ENCODE measurements at regions not wholly inside any gene's neighbourhood (a gene's known extent, or its start where the extent isn't known, plus 50 kb on each side); places are given as distances from the start of the nearest gene placed in this dataset.
A peak's percentile ranks its signal among the peaks of the same experiment; 100 is the strongest.

GRCh38 chr5:133779828-133780475 lies 167.6 kb upstream of the FSTL4 start:
- Mint-ChIP-seq H3K4me3 (no peak overlapping the region), H3K27ac (peak overlapping the region in 1 of 6 donors; percentile 50), H3K4me1 (peaks cover 0 to 10% (median 3%) of the 10 kb centered on the region in 3 donors), H3K27me3 (no peaks in the 10 kb centered on the region), H3K36me3 (peaks cover 1 to 3% of the 10 kb centered on the region in 2 donors), H3K9me3 (peaks cover 0 to 6% (median 3%) of the 10 kb centered on the region in 7 donors)
- ATAC-seq (ENCODE audit: low read depth in 2 of 2) (no peak), DNase-seq (no peak)

- ATAC-seq (ENCODE audit: low read depth in 2 of 2): no peak
- Mint-ChIP-seq H3K4me3 (no peak overlapping the region), H3K27ac (peak overlapping the region in 1 of 6 donors; percentile 39), H3K27me3 (no peaks in the 10 kb centered on the region), H3K4me1 (peaks cover 0 to 10% (median 3%) of the 10 kb centered on the region in 3 donors), H3K9me3 (no peaks in the 10 kb centered on the region), H3K36me3 (no peaks in the 10 kb centered on the region)
- no peak for DNase-seq
These were observed 166.3 kb upstream of the FSTL4 start for GRCh38 chr5:133778636-133779035.

- Mint-ChIP-seq H3K36me3 (no peaks in the 10 kb centered on the region), H3K9me3 (no peaks in the 10 kb centered on the region), H3K4me3 (no peak overlapping the region), H3K27ac (no peak overlapping the region), H3K4me1 (peaks cover 0 to 10% (median 3%) of the 10 kb centered on the region in 3 donors), H3K27me3 (no peaks in the 10 kb centered on the region)
- no peak for DNase-seq
- ATAC-seq (ENCODE audit: low read depth in 2 of 2): no peak
These were observed 165.6 kb upstream of the FSTL4 start for GRCh38 chr5:133777951-133778350.

- ATAC-seq (ENCODE audit: low read depth in 2 of 2): no peak
- Mint-ChIP-seq H3K4me1 (peaks cover 0 to 10% (median 0%) of the 10 kb centered on the region in 3 donors), H3K9me3 (peaks cover 0 to 10% (median 0%) of the 10 kb centered on the region in 7 donors), H3K27ac (peak overlapping the region in 2 of 6 donors; percentile 30 to 56), H3K4me3 (no peak overlapping the region), H3K36me3 (peaks cover 0 to 5% of the 10 kb centered on the region in 2 donors), H3K27me3 (peaks cover 0 to 2% (median 0%) of the 10 kb centered on the region in 3 donors)
- no peak for DNase-seq
These were observed 163.4 kb upstream of the FSTL4 start for GRCh38 chr5:133775584-133776304.

GRCh38 chr5:133773247-133774202 lies 161.2 kb upstream of the FSTL4 start:
- no peak for ATAC-seq (ENCODE audit: low read depth in 2 of 2)
- H3K27me3 Mint-ChIP-seq: peaks cover 0 to 5% (median 0%) of the 10 kb centered on the region in 3 donors
- H3K36me3 Mint-ChIP-seq: peaks cover 0 to 12% of the 10 kb centered on the region in 2 donors
- peaks cover 0 to 15% (median 7%) of the 10 kb centered on the region in 7 donors for H3K9me3 Mint-ChIP-seq
- peaks cover 0 to 5% (median 0%) of the 10 kb centered on the region in 3 donors for H3K4me1 Mint-ChIP-seq
- DNase-seq: no peak
- no peak overlapping the region for H3K4me3 Mint-ChIP-seq
- peak overlapping the region in 2 of 6 donors; percentile 9 to 41 for H3K27ac Mint-ChIP-seq

GRCh38 chr5:133769842-133770241 lies 157.5 kb upstream of the FSTL4 start:
- H3K9me3 Mint-ChIP-seq: peaks cover 0 to 15% (median 7%) of the 10 kb centered on the region in 7 donors
- peak overlapping the region in 1 of 6 donors; percentile 40 for H3K27ac Mint-ChIP-seq
- peaks cover 8 to 10% (median 10%) of the 10 kb centered on the region in 3 donors for H3K27me3 Mint-ChIP-seq
- H3K36me3 Mint-ChIP-seq: peaks cover 0 to 12% of the 10 kb centered on the region in 2 donors
- ATAC-seq (ENCODE audit: low read depth in 2 of 2) (no peak), DNase-seq (no peak)
- no peak overlapping the region for H3K4me3 Mint-ChIP-seq
- H3K4me1 Mint-ChIP-seq: no peaks in the 10 kb centered on the region

GRCh38 chr5:133763744-133764143 lies 151.4 kb upstream of the FSTL4 start:
- Mint-ChIP-seq H3K27ac (no peak overlapping the region), H3K4me3 (peak overlapping the region in 1 of 8 donors; percentile 47), H3K36me3 (no peaks in the 10 kb centered on the region), H3K27me3 (peaks cover 5 to 25% (median 8%) of the 10 kb centered on the region in 3 donors), H3K9me3 (no peaks in the 10 kb centered on the region), H3K4me1 (peaks cover 0 to 9% (median 6%) of the 10 kb centered on the region in 3 donors)
- DNase-seq (no peak), ATAC-seq (ENCODE audit: low read depth in 2 of 2) (no peak)

- DNase-seq (no peak), ATAC-seq (ENCODE audit: low read depth in 2 of 2) (no peak)
- no peaks in the 10 kb centered on the region for H3K9me3 Mint-ChIP-seq
- H3K4me3 Mint-ChIP-seq: no peak overlapping the region
- H3K27me3 Mint-ChIP-seq: peaks cover 0 to 15% (median 7%) of the 10 kb centered on the region in 3 donors
- no peaks in the 10 kb centered on the region for H3K36me3 Mint-ChIP-seq
- H3K4me1 Mint-ChIP-seq: peaks cover 0 to 9% (median 6%) of the 10 kb centered on the region in 3 donors
- H3K27ac Mint-ChIP-seq: no peak overlapping the region
These were observed 149.3 kb upstream of the FSTL4 start for GRCh38 chr5:133761632-133762031.

- ATAC-seq (ENCODE audit: low read depth in 2 of 2) (no peak), DNase-seq (no peak)
- Mint-ChIP-seq H3K9me3 (no peaks in the 10 kb centered on the region), H3K27ac (peak overlapping the region in 4 of 6 donors; percentile 4 to 82 (median 38)), H3K4me3 (no peak overlapping the region), H3K36me3 (peaks cover 0 to 3% of the 10 kb centered on the region in 2 donors), H3K4me1 (peaks cover 6 to 11% (median 9%) of the 10 kb centered on the region in 3 donors), H3K27me3 (peaks cover 0 to 23% (median 11%) of the 10 kb centered on the region in 3 donors)
These were observed 148.2 kb upstream of the FSTL4 start for GRCh38 chr5:133760532-133760931.

- peaks cover 0 to 3% (median 0%) of the 10 kb centered on the region in 7 donors for H3K9me3 Mint-ChIP-seq
These were observed 146.3 kb upstream of the FSTL4 start for GRCh38 chr5:133758641-133759040.

GRCh38 chr5:133757396-133757945 lies 145.1 kb upstream of the FSTL4 start:
- Mint-ChIP-seq H3K4me1 (peaks cover 14 to 21% (median 16%) of the 10 kb centered on the region in 3 donors), H3K9me3 (peaks cover 0 to 3% (median 0%) of the 10 kb centered on the region in 7 donors), H3K36me3 (peaks cover 0 to 7% of the 10 kb centered on the region in 2 donors), H3K4me3 (no peak overlapping the region), H3K27ac (no peak overlapping the region), H3K27me3 (peaks cover 0 to 21% (median 19%) of the 10 kb centered on the region in 3 donors)
- DNase-seq: no peak
- no peak for ATAC-seq (ENCODE audit: low read depth in 2 of 2)

More at GRCh38 chr5:133758641-133759040, 146.3 kb upstream of the FSTL4 start:
- peaks cover 14 to 21% (median 16%) of the 10 kb centered on the region in 3 donors for H3K4me1 Mint-ChIP-seq
- H3K4me3 Mint-ChIP-seq: no peak overlapping the region
- peak overlapping the region in 1 of 6 donors; percentile 30 for H3K27ac Mint-ChIP-seq
- ATAC-seq (ENCODE audit: low read depth in 2 of 2) (no peak), DNase-seq (no peak)
- peaks cover 0 to 30% (median 21%) of the 10 kb centered on the region in 3 donors for H3K27me3 Mint-ChIP-seq
- peaks cover 0 to 7% of the 10 kb centered on the region in 2 donors for H3K36me3 Mint-ChIP-seq

GRCh38 chr5:133756756-133757155 lies 144.4 kb upstream of the FSTL4 start:
- ATAC-seq (ENCODE audit: low read depth in 2 of 2) (no peak), DNase-seq (no peak)
- H3K9me3 Mint-ChIP-seq: peaks cover 0 to 3% (median 0%) of the 10 kb centered on the region in 7 donors
- H3K27ac Mint-ChIP-seq: peak overlapping the region in 1 of 6 donors; percentile 20
- H3K36me3 Mint-ChIP-seq: peaks cover 0 to 7% of the 10 kb centered on the region in 2 donors
- peaks cover 14 to 21% (median 16%) of the 10 kb centered on the region in 3 donors for H3K4me1 Mint-ChIP-seq
- H3K27me3 Mint-ChIP-seq: peaks cover 0 to 21% (median 19%) of the 10 kb centered on the region in 3 donors
- H3K4me3 Mint-ChIP-seq: no peak overlapping the region
